K562 (cell line): ENCODE measurements at regions not wholly inside any gene's neighbourhood (a gene's known extent, or its start where the extent isn't known, plus 50 kb on each side); places are given as distances from the start of the nearest gene placed in this dataset.

ENCODE experiments used
- ATAC-seq: fragments of 200-7000 bp; cut with Tn5 transposase; 3 replicates; pipeline ENCODE4 v1.9.1; 2020; ENCODE audit warnings: moderate library complexity
- BruUV-seq: library from RNA; stranded (reverse); fragments of 400-500 nt; replicated peaks from 2 replicates; lab custom pipeline; 2021; lab: Mats Ljungman, UMichigan
- CTCF ChIA-PET: fragments of 300-600 bp; formaldehyde crosslinking; extraction: SDS; loops from one replicate; lab custom pipeline; 2021; ENCODE audit warnings: low intra/inter-chr PET ratio; lab: Yijun Ruan, JAX
- POLR2A ChIA-PET: fragments of 300-600, 350-650 bp; sonication (Branson Sonifier 250); formaldehyde crosslinking; extraction: SDS; loops from one replicate; lab custom pipeline; 2021; ENCODE audit warnings: antibody characterized with exemption, inconsistent platforms; lab: Yijun Ruan, JAX
- DNase-seq, 4 experiments: peaks; one replicate each; pipeline versions ENCODE4 v3.0.0 to v3.0.0-alpha.2; 2011 to 2018; ENCODE audit warnings: low spot score in 3 of 4, mixed read lengths in 3 of 4; ENCODE audit errors: extremely low read depth in 1 of 4
- FAIRE-seq: peaks from 2 replicates; lab custom pipeline; 2011; peaks lifted over from hg19 to GRCh38; lab: Jason Lieb, UNC
- H2AFZ ChIP-seq: 2 replicates; pipeline ENCODE4 v1.6.0; 2011; ENCODE audit warnings: low read depth, low read length, control low read depth, inconsistent platforms
- H3K27ac ChIP-seq: fragments of 200-600 bp; 3 replicates; pipeline ENCODE4 v1.8.0; 2011; ENCODE audit warnings: low read depth, mild to moderate bottlenecking, control low read depth, inconsistent platforms, low read length, moderate library complexity, mixed read lengths; ENCODE audit errors: extremely low read depth
- H3K27me3 ChIP-seq, 2 experiments: fragments of 300-600 bp in 1 of 2; 2 replicates in 1 of 2; 3 replicates in 1 of 2; pipeline versions ENCODE4 v1.6.0 to v1.8.0; 2011; ENCODE audit warnings: inconsistent platforms in 2 of 2, low read length in 2 of 2, mild to moderate bottlenecking in 1 of 2, mixed read lengths in 1 of 2, moderate library complexity in 1 of 2; ENCODE audit not compliant: control insufficient read depth in 2 of 2, insufficient read depth in 2 of 2
- H3K36me3 ChIP-seq: fragments of 300-600 bp; 3 replicates; pipeline ENCODE4 v1.8.0; 2011; ENCODE audit warnings: mild to moderate bottlenecking, low read length, inconsistent platforms; ENCODE audit not compliant: control insufficient read depth, insufficient read depth
- H3K4me1 ChIP-seq, 2 experiments: fragments of 200-600 bp in 1 of 2; replicated peaks in 1 of 2; 2 replicates in 1 of 2; 3 replicates in 1 of 2; pipeline versions ENCODE4 v1.5.1 to v1.8.0; 2011; ENCODE audit warnings: inconsistent platforms in 2 of 2, low read length in 2 of 2, mild to moderate bottlenecking in 1 of 2, mixed read lengths in 1 of 2, moderate library complexity in 1 of 2; ENCODE audit not compliant: control insufficient read depth in 2 of 2, insufficient read depth in 2 of 2
- H3K4me2 ChIP-seq: 2 replicates; pipeline ENCODE4 v1.6.1; 2011; ENCODE audit warnings: low read length, control low read depth, inconsistent platforms, mixed read lengths; ENCODE audit not compliant: insufficient read depth
- H3K4me3 ChIP-seq: fragments of 200-600 bp; sonication (generic), shearing (Covaris generic); 2 replicates; pipeline ENCODE4 v1.5.1; 2016; ENCODE audit warnings: control low read depth, inconsistent platforms
- H3K79me2 ChIP-seq: fragments of 200-600 bp; 3 replicates; pipeline ENCODE4 v1.8.0; 2011; ENCODE audit warnings: low read length, inconsistent platforms; ENCODE audit not compliant: control insufficient read depth, insufficient read depth
- H3K9ac ChIP-seq, 2 experiments: 2 replicates each; pipeline versions ENCODE4 v1.6.0 to v1.6.1; 2011; ENCODE audit warnings: low read depth in 2 of 2, low read length in 2 of 2, control low read depth in 1 of 2, inconsistent platforms in 1 of 2, mild to moderate bottlenecking in 1 of 2, mixed read lengths in 1 of 2; ENCODE audit not compliant: insufficient read depth in 1 of 2
- H3K9me1 ChIP-seq: one replicate; pipeline ENCODE4 v1.6.0; 2011; ENCODE audit warnings: inconsistent platforms, mild to moderate bottlenecking, low read length, moderate library complexity; ENCODE audit not compliant: control insufficient read depth, insufficient read depth
- H3K9me3 ChIP-seq: replicated peaks from 2 replicates; pipeline ENCODE4 v1.5.1; 2011; ENCODE audit warnings: low read depth, low read length, inconsistent platforms; ENCODE audit not compliant: control insufficient read depth, insufficient read depth
- H4K20me1 ChIP-seq: replicated peaks from 2 replicates; pipeline ENCODE4 v1.6.1; 2011; ENCODE audit warnings: low read length, inconsistent platforms, mixed read lengths; ENCODE audit not compliant: control insufficient read depth, insufficient read depth
- ARID3B ChIP-seq: fragments of 250-450 bp; sonication (Bioruptor Pico); IDR thresholded peaks from 2 replicates; pipeline ENCODE4 v1.4.0; 2020; ENCODE audit warnings: borderline replicate concordance
- CHCHD3 ChIP-seq: fragments of 250-450 bp; sonication (Bioruptor Pico); IDR thresholded peaks from 2 replicates; pipeline ENCODE4 v2.1.2; 2022; ENCODE audit warnings: mild to moderate bottlenecking
- E2F5 ChIP-seq: sonication (generic); formaldehyde crosslinking; IDR thresholded peaks from 2 replicates; pipeline ENCODE4 v1.8.0; 2022; ENCODE audit warnings: mild to moderate bottlenecking, missing genetic modification reagents
- HDAC2 ChIP-seq: fragments of 450-650 bp; IDR thresholded peaks from 2 replicates; pipeline ENCODE4 v1.6.1; 2016; ENCODE audit warnings: mild to moderate bottlenecking
- L3MBTL2 ChIP-seq: fragments of 450-650 bp; IDR thresholded peaks from 2 replicates; pipeline ENCODE4 v1.6.1; 2016; ENCODE audit warnings: mild to moderate bottlenecking, moderate library complexity
- MAFF ChIP-seq: IDR thresholded peaks from 2 replicates; pipeline ENCODE4 v1.6.1; 2012; ENCODE audit warnings: low read length, improper control_type of control experiment
- SAFB ChIP-seq: fragments of 200-400 bp; formaldehyde crosslinking; IDR thresholded peaks from 2 replicates; pipeline ENCODE4 v1.6.1; 2017; ENCODE audit warnings: low read depth, low read length, borderline replicate concordance
- SPI1 ChIP-seq: IDR thresholded peaks from 2 replicates; pipeline ENCODE4 v1.6.1; 2011; ENCODE audit warnings: low read depth, low read length, control low read depth, borderline replicate concordance
- STAT5B ChIP-seq: fragments of 250-450 bp; sonication (Bioruptor Pico); IDR thresholded peaks from 2 replicates; pipeline ENCODE4 v1.8.0; 2021; ENCODE audit warnings: mild to moderate bottlenecking, inconsistent platforms
- ZBTB34 ChIP-seq: fragments of 250-450 bp; sonication (Bioruptor Pico); IDR thresholded peaks from 2 replicates; pipeline ENCODE4 v1.8.0; 2021; ENCODE audit warnings: mild to moderate bottlenecking, moderate library complexity
- ZC3H8 ChIP-seq: fragments of 450-650 bp; IDR thresholded peaks from 2 replicates; pipeline ENCODE4 v1.6.1; 2017
- ZNF318 ChIP-seq, 2 experiments: fragments of 450-650 bp; IDR thresholded peaks; 2 replicates each; pipeline ENCODE4 v1.6.1; 2016; ENCODE audit warnings: mild to moderate bottlenecking in 2 of 2, borderline replicate concordance in 1 of 2, low read depth in 1 of 2, moderate library complexity in 1 of 2
- in situ Hi-C: fragments of 300-500 bp; cut with MboI; formaldehyde crosslinking; loops from 4 replicates; pipeline ENCODE4 v1.15.0; 2018; ENCODE audit warnings: inconsistent platforms, mixed read lengths
- intact Hi-C: fragments of 100-400 bp; cut with micrococcal nuclease; formaldehyde crosslinking; loops from 2 replicates; pipeline ENCODE4 v1.14.2; 2022

- intact Hi-C loops: no loop called here
- FAIRE-seq: no peak
- H3K4me3 ChIP-seq: no peak overlapping the region
- TF ChIP-seq ZC3H8: no peak
- TF ChIP-seq STAT5B: no peak
- no peak for TF ChIP-seq E2F5
- TF ChIP-seq ZBTB34 (CRISPR knock-in tag): no peak
- TF ChIP-seq ARID3B (CRISPR knock-in tag): no peak
- TF ChIP-seq L3MBTL2: no peak
- no peak for TF ChIP-seq ZNF318 (IDR thresholded peaks at IDR 0.05; ENCODE audit: borderline replicate concordance in 1 of 2, low read depth in 1 of 2)
- TF ChIP-seq SAFB: no peak
- no peak for TF ChIP-seq MAFF
- no peak for TF ChIP-seq CHCHD3 (CRISPR knock-in tag)
- TF ChIP-seq SPI1: no peak
- TF ChIP-seq HDAC2: no peak
Observed at GRCh38 chr7:8885480-8886000, 452.1 kb downstream of the NXPH1 start.

More at GRCh38 chr7:8885480-8886000, 452.1 kb downstream of the NXPH1 start:
- Histone ChIP-seq H4K20me1 (no peaks in the 10 kb centered on the region), H3K27me3 (no peaks in the 10 kb centered on the region), H3K9me3 (no peaks in the 10 kb centered on the region), H3K9ac (no peak overlapping the region), H3K4me2 (no peak overlapping the region), H3K4me1 (no peaks in the 10 kb centered on the region), H3K27ac (no peak overlapping the region), H2AFZ (no peak overlapping the region), H3K36me3 (no peaks in the 10 kb centered on the region), H3K79me2 (no peaks in the 10 kb centered on the region), H3K9me1 (no peaks in the 10 kb centered on the region)
- no peak for DNase-seq
- in situ Hi-C loops: no loop called here
- ChIA-PET POLR2A (interaction anchor here (0.6 kb wide), 1 partner anchor 18 kb away, joined by 3 read pairs; no protein-coding TSS in a partner anchor), CTCF (no interaction called here)
- ATAC-seq: no peak
- BruUV-seq: no TSS peak
